T-helper 17 cell (primary cell): ENCODE measurements at regions not wholly inside any gene's neighbourhood (a gene's known extent, or its start where the extent isn't known, plus 50 kb on each side); places are given as distances from the start of the nearest gene placed in this dataset.
"Not testable (repeated sequence)": the region's sequence is repeated elsewhere in the genome, so short reads cannot be mapped to it uniquely, and the experiment has no call there.

ENCODE experiments used
- ATAC-seq: fragments of 150-1000 bp; cut with Tn5 transposase; 2 replicates; pipeline ENCODE4 v1.10.0; 2021; ENCODE audit warnings: mild to moderate bottlenecking, moderate library complexity
- DNase-seq, 3 donors: peaks; one replicate each; pipeline versions ENCODE4 v3.0.0 to v3.0.0-alpha.2; 2020 to 2021
- H3K9me3 ChIP-seq: one replicate; pipeline ENCODE4 v1.7.0; 2013; ENCODE audit warnings: low read length, mild to moderate bottlenecking; ENCODE audit not compliant: control insufficient read depth, poor library complexity, severe bottlenecking
- H3K27ac Mint-ChIP-seq: one replicate; pipeline ENCODE4 v1.8.0; 2022; ENCODE audit warnings: mild to moderate bottlenecking, moderate library complexity, mixed read lengths
- H3K27me3 Mint-ChIP-seq: one replicate; pipeline ENCODE4 v1.8.0; 2022; ENCODE audit warnings: mixed read lengths
- H3K36me3 Mint-ChIP-seq: one replicate; pipeline ENCODE4 v1.8.0; 2022; ENCODE audit warnings: low read depth, mixed read lengths
- H3K4me1 Mint-ChIP-seq: one replicate; pipeline ENCODE4 v1.8.0; 2022; ENCODE audit warnings: mild to moderate bottlenecking, mixed read lengths
- H3K4me3 Mint-ChIP-seq: one replicate; pipeline ENCODE4 v1.8.0; 2022; ENCODE audit warnings: mild to moderate bottlenecking, moderate library complexity, mixed read lengths

DNA sequence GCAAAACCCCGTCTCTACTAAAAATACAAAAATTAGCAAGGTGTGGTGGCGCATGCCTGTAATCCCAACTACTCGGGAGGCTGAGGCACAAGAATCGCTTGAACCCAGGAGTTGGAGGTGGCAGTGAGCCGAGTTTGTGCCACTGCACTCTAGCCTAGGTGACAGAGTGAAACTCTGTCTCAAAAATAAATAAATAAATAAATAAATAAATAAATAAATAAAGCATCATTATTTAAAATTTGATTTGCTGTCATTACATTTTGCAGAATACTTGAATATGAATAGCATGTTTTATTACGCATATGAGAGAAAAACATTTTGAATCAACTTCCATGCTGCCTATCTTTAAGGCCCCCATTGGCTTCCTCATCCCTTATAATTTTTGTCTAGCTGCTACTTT is 53.4 kb upstream of the MED14 start:
- not testable (repeated sequence) for H3K4me1 Mint-ChIP-seq

DNA sequence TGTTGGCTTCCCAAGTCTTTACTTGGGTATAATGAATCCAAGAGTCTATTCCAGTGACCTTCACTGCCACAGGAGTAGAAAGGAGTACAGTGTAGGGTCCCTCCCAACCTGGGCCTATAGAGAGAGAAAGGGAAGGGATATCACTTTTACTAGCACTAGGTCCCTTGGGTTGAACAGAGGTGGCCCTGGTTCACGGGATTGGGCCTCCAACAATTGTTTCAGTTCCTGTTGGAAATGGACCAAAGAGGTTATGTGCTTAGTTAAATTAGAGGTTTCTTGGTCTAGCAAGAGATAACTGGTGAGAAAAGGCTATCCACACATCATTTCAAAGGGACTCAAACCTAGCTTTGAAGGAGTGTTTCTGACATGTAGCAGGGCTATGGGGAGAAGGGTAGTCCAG is 57.1 kb upstream of the MED14 start:
- H3K27ac Mint-ChIP-seq, result no peak overlapping the region
- H3K4me1 Mint-ChIP-seq, result peaks cover 3% of the 10 kb centered on the region
- no peaks in the 10 kb centered on the region for H3K27me3 Mint-ChIP-seq
- DNase-seq (no peak), ATAC-seq (no peak)
- no peak overlapping the region for H3K4me3 Mint-ChIP-seq
- no peaks in the 10 kb centered on the region for H3K9me3 ChIP-seq
- no peaks in the 10 kb centered on the region for H3K36me3 Mint-ChIP-seq

More for the DNA sequence above, 53.4 kb upstream of the MED14 start:
- not testable (repeated sequence) for H3K36me3 Mint-ChIP-seq, H3K27me3 Mint-ChIP-seq, H3K9me3 ChIP-seq, DNase-seq, ATAC-seq, H3K4me3 Mint-ChIP-seq, H3K27ac Mint-ChIP-seq

DNA sequence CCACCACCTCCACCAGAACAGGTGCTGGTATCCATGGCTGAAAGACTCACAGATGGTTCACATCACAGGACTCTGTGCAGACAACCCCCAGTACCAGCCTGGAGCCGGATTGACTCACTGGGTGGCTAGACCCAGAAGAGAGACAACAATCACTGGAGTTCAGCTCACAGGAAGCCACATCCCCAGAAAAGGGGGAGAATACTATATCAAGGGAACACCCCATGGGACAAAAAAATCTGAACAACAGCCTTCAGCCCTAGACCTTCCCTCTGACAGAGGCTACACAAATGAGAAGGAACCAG is 59.4 kb upstream of the MED14 start:
- peak overlapping the region; percentile 88 for H3K27ac Mint-ChIP-seq
- H3K27me3 Mint-ChIP-seq, DNase-seq, H3K4me3 Mint-ChIP-seq, H3K9me3 ChIP-seq, H3K36me3 Mint-ChIP-seq, ATAC-seq, H3K4me1 Mint-ChIP-seq: not testable (repeated sequence)

DNA sequence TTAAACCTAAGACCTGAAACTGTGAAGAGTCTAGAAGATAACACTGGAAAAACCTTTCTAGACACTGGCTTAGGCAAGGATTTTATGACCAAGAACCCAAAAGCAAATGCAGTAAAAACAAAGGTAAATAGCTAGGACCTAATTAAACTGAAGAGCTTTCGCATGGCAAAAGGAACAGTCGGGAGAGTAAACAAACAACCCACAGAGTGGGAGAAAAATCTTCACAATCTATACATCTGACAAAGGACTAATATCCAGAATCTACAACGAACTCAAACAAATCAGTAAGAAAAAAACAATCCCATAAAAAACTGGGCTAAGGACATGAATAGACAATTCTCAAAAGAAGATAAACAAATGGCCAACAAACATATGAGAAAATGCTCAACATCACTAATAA is 64.4 kb upstream of the MED14 start:
- H3K27ac Mint-ChIP-seq, DNase-seq, ATAC-seq, H3K4me3 Mint-ChIP-seq, H3K9me3 ChIP-seq, H3K4me1 Mint-ChIP-seq, H3K27me3 Mint-ChIP-seq, H3K36me3 Mint-ChIP-seq: not testable (repeated sequence)

DNA sequence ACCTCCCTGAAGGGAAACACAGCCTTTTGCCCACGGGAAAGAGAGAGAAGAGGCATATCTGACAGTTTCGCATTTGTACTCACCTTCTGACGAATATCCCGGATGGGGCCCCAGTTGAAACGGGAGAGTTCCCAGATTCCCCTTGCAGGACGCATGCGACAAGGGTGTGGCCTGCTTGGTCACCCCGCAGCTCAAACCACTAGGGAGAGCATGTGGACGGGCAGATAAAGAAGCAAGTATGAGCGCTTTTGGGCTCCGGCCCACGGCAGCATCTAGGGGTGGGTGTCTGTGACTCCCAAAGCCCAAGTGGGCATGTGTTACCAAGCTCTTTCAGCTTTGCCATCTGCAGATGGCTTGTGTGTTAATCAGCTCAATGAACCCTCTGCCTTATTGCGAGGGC is 70.1 kb upstream of the MED14 start:
- DNase-seq (no peak), ATAC-seq (no peak)
- H3K4me3 Mint-ChIP-seq, result no peak overlapping the region
- H3K36me3 Mint-ChIP-seq, result no peaks in the 10 kb centered on the region
- H3K4me1 Mint-ChIP-seq, result peaks cover 3% of the 10 kb centered on the region
- H3K27ac Mint-ChIP-seq, result no peak overlapping the region
- no peaks in the 10 kb centered on the region for H3K27me3 Mint-ChIP-seq
- H3K9me3 ChIP-seq, result no peaks in the 10 kb centered on the region

DNA sequence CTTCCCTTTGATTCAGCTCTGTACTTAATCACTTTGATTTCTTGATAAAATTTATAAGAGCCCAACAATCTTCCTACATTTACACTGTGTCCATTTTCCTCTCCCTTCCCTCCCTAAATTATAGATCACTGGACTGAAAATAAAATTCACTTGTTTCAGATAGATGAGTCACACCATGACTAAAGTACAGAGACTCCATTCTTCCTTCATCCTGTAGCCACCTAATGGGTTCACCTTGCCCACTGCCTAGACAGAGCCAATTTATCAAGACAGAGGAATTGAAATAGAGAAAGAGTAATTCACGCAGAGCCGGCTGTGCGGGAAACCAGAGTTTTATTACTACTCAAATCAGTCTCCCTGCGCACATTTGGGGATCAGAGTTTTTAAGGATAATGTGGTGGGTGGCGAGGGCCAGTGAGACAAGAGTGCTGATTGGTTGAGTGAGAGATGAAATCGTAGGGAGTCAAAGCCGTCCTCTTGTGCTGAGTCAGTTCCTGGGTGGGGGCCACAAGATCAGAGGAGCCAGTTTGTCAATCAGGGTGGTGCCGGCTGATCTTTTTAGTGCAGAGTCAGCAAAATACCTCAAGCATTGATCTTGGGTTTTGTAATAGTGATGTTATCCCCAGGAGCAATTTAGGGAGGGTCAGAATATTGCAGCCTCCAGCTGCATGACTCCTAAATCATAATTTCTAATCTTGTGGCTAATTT is 71.3 kb upstream of the MED14 start:
- Mint-ChIP-seq H3K27me3 (no peaks in the 10 kb centered on the region), H3K27ac (no peak overlapping the region), H3K36me3 (no peaks in the 10 kb centered on the region), H3K4me1 (peaks cover 3% of the 10 kb centered on the region), H3K4me3 (no peak overlapping the region)
- ATAC-seq (no peak), DNase-seq (no peak)
- H3K9me3 ChIP-seq, result no peaks in the 10 kb centered on the region

DNA sequence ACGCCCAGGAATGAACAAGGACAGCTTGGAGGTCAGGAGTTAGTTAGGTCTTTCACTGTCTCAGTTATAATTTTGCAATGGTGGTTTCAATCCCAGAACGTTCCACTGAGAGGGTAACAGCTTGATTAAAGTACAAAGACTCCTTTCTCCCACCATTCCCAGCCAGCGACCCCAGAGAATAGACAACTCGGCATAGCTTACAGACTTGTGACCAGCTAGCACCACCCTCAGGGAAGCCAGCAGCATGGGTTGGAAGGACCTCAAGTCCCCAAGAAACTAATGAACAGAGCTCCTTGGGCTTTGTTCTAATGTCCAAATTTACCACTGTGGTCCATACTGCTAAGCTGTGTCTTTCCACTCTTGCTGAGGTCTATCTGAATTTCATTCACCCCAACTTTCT is 72.0 kb upstream of the MED14 start:
- Mint-ChIP-seq H3K27ac (no peak overlapping the region), H3K27me3 (no peaks in the 10 kb centered on the region), H3K4me3 (no peak overlapping the region), H3K4me1 (peaks cover 3% of the 10 kb centered on the region), H3K36me3 (no peaks in the 10 kb centered on the region)
- DNase-seq (no peak), ATAC-seq (no peak)
- no peaks in the 10 kb centered on the region for H3K9me3 ChIP-seq

DNA sequence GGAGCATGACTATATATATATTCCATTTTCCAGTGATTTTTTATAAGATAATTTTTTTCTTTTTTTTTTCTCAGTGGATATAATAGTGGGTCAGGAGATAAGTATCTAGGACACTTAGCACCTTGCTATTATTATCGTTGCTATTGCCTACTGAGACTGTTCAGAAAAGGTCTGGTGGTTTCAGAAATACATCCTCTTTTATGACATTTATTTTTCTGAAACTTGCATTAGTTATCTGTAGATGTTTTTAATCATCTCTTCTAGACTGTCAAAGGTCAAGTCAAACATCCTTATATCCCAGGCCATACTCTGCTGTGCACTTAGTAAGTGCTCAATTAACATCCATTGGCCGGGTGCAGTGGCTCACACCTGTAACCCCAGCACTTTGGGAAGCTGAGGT is 72.9 kb upstream of the MED14 start:
- no peak overlapping the region for H3K4me3 Mint-ChIP-seq
- peaks cover 3% of the 10 kb centered on the region for H3K4me1 Mint-ChIP-seq
- no peaks in the 10 kb centered on the region for H3K9me3 ChIP-seq
- H3K27ac Mint-ChIP-seq, result no peak overlapping the region
- H3K36me3 Mint-ChIP-seq, result no peaks in the 10 kb centered on the region
- DNase-seq, result no peak
- ATAC-seq, result no peak
- H3K27me3 Mint-ChIP-seq, result no peaks in the 10 kb centered on the region

DNA sequence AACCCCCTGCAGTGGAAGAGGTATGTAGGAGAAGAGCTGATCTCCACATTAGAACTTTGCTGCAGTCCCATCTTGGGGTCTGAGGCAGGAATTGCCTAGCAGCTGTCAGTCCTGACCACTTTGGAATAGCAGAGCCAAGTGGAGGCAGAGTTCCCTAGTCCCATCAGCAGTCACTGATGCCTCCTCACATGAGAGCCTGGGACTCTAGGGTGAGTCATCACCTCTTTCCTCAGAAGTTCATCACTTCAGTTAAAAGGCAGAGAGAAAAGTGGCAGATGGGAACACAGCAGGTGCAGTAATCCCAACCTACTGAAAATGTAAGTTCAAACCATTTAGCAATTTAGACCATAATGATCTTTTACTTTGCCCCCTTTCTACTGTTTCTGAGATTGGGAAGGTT is 73.9 kb upstream of the MED14 start:
- no peak for ATAC-seq
- no peak overlapping the region for H3K27ac Mint-ChIP-seq

DNA sequence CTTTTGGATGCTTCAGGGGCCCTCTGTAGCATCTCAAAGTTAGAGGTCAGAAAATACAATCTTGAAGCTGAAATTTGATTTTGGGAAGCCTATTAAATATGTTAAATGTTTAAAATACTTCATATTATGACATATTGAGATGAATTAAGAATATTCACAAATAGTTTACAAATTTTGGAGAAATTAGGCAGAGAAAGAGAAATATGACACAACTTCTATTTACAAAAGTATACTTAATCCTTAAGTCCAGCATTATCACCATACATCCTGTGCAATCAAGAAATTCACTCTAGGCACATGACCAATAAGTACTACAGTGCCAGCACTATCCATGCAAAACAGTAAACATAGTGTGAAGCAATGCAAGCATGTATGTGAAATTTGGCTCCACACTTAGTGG is 79.7 kb upstream of the MED14 start:
- H3K27me3 Mint-ChIP-seq, H3K4me3 Mint-ChIP-seq, DNase-seq, H3K4me1 Mint-ChIP-seq, H3K9me3 ChIP-seq, H3K36me3 Mint-ChIP-seq, H3K27ac Mint-ChIP-seq, ATAC-seq: not testable (repeated sequence)

More for the DNA sequence above, 73.9 kb upstream of the MED14 start:
- H3K4me1 Mint-ChIP-seq, result peaks cover 3% of the 10 kb centered on the region
- no peak overlapping the region for H3K4me3 Mint-ChIP-seq
- no peak for DNase-seq
- no peaks in the 10 kb centered on the region for H3K9me3 ChIP-seq
- no peaks in the 10 kb centered on the region for H3K36me3 Mint-ChIP-seq
- no peaks in the 10 kb centered on the region for H3K27me3 Mint-ChIP-seq

DNA sequence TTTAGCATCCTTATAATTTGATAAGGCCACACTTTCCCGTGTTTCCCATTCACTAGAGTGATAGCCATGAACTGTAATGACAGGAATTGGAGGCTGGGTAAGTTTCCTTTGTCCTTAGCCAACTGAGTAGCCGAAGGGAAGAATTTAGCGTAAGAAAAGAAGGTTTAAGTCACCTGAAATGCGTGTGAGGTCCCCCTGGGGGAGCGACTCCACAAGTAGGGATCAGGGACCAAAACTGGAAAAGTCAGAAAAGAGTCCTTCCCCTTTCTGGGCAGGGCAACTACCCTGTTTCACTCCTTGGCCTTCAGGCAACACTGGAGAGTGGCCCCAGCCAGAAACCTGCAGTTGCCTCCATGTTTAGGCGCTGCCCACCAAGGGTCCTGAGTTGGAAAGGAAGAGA is 81.6 kb upstream of the MED14 start:
- H3K9me3 ChIP-seq, result no peaks in the 10 kb centered on the region
- DNase-seq (no peak), ATAC-seq (no peak)
- H3K36me3 Mint-ChIP-seq, result no peaks in the 10 kb centered on the region
- no peak overlapping the region for H3K4me3 Mint-ChIP-seq
- no peak overlapping the region for H3K27ac Mint-ChIP-seq
- no peaks in the 10 kb centered on the region for H3K4me1 Mint-ChIP-seq
- no peaks in the 10 kb centered on the region for H3K27me3 Mint-ChIP-seq

DNA sequence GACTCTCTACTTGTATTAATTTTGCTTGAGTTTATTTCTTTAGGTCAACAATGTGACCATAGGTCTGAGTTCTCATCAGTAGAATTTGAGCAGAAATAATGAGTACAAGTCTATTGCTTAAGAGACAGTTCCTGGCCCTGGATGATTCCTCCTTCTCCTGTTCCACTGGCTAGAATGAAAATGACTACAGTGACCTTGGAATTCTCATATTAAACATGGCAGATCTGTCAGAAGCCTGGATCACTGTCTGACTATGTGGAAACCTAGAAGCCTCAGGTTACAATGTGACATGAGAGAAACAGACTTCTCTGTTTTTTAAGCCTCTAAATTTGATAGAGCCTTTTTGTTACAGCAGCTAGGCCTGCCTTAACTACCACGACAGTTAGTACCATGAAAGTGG is 82.9 kb upstream of the MED14 start:
- H3K9me3 ChIP-seq, result no peaks in the 10 kb centered on the region
- no peaks in the 10 kb centered on the region for H3K36me3 Mint-ChIP-seq
- H3K4me1 Mint-ChIP-seq, result no peaks in the 10 kb centered on the region
- no peak for ATAC-seq
- no peak for DNase-seq
- no peaks in the 10 kb centered on the region for H3K27me3 Mint-ChIP-seq
- no peak overlapping the region for H3K27ac Mint-ChIP-seq
- H3K4me3 Mint-ChIP-seq, result no peak overlapping the region

DNA sequence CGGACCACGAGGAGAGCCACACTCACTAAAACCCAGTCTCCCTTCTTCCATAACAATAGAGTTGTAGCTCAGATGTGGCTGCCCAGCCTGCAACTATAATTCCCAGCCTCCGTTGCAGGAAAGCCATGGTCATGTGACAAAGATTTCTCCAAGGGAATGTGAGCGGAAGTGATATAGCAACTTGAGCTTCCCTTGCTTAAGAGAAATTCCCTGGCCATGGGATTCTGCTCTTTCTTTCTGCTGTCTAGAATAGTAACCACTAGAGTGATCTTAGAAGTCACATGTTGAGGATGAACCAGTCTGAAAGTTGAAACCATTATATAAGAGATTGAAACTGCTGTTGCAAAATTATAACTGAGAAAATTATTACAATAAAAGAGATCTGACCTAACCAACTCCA is 86.4 kb upstream of the MED14 start:
- Mint-ChIP-seq H3K36me3 (no peaks in the 10 kb centered on the region), H3K27me3 (no peaks in the 10 kb centered on the region), H3K27ac (no peak overlapping the region), H3K4me3 (no peak overlapping the region), H3K4me1 (no peaks in the 10 kb centered on the region)
- DNase-seq (no peak), ATAC-seq (no peak)
- no peaks in the 10 kb centered on the region for H3K9me3 ChIP-seq

DNA sequence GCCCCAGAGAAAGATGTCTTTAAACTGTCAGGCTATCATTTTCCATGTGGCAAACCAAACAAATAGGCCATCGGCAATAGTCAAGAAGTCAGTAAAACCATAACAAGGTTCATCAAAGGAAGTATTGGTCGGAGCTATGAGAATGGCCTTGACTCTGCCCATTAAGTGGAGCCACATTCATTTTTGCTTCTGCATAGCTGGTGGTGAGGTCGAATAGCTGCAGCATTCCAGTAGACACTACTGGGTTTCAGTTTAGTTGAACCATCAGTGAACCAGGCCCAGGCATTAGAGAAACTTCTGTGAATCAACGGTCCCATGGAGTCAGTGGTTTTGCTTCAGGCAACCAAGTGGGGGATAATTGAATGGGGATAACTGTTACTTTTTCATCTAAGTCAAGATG is 92.0 kb upstream of the MED14 start:
- H3K27me3 Mint-ChIP-seq, result peaks cover 4% of the 10 kb centered on the region
- no peak for DNase-seq
- no peak overlapping the region for H3K27ac Mint-ChIP-seq
- no peaks in the 10 kb centered on the region for H3K4me1 Mint-ChIP-seq
- no peaks in the 10 kb centered on the region for H3K9me3 ChIP-seq
- ATAC-seq, result no peak
- no peak overlapping the region for H3K4me3 Mint-ChIP-seq
- H3K36me3 Mint-ChIP-seq, result no peaks in the 10 kb centered on the region
